ENCODE measurements at regions not wholly inside any gene's neighbourhood (a gene's known extent, or its start where the extent isn't known, plus 50 kb on each side); places are given as distances from the start of the nearest gene placed in this dataset.
A peak's percentile ranks its signal among the peaks of the same experiment; 100 is the strongest.

GRCh38 chr7:85474234-85474633 lies 287.4 kb upstream of the SEMA3D start:
- no peak for DNase-seq (ENCODE audit: extremely low read depth, low read depth)
- TF ChIP-seq, protein P1, sequence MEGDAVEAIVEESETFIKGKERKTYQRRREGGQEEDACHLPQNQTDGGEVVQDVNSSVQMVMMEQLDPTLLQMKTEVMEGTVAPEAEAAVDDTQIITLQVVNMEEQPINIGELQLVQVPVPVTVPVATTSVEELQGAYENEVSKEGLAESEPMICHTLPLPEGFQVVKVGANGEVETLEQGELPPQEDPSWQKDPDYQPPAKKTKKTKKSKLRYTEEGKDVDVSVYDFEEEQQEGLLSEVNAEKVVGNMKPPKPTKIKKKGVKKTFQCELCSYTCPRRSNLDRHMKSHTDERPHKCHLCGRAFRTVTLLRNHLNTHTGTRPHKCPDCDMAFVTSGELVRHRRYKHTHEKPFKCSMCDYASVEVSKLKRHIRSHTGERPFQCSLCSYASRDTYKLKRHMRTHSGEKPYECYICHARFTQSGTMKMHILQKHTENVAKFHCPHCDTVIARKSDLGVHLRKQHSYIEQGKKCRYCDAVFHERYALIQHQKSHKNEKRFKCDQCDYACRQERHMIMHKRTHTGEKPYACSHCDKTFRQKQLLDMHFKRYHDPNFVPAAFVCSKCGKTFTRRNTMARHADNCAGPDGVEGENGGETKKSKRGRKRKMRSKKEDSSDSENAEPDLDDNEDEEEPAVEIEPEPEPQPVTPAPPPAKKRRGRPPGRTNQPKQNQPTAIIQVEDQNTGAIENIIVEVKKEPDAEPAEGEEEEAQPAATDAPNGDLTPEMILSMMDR (IDR thresholded peaks at IDR 0.05; ENCODE audit: low read depth, low read length) = no peak

- no peak for DNase-seq (ENCODE audit: extremely low read depth, low read depth)
- TF ChIP-seq, protein P1 (IDR thresholded peaks at IDR 0.05; ENCODE audit: low read depth, low read length) = no peak
Observed at GRCh38 chr7:85471740-85472139, 284.9 kb upstream of the SEMA3D start.

DNA sequence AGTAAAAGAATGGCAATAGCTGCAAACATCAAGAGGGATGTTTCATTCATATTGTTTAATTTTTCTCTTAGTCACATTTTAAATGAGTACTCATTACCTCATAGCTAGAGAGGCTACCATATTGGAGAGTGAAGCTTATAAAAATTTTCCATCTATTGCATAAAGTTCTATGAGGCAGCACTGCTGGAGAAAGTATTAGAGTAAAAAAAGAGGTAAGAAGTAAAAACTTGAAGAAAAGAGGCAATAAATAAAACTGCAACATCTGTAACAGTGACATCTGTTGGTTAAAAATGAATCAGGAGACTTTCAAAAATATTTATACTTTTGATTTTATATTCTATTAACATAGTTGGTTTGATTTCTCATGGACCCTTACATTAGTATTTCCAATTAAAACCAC lies 284.5 kb upstream of the SEMA3D start:
- no peak for DNase-seq (ENCODE audit: extremely low read depth, low read depth)
- TF ChIP-seq, protein P1 (IDR thresholded peaks at IDR 0.05; ENCODE audit: low read depth, low read length) = no peak

GRCh38 chr7:85469446-85470010 lies 282.7 kb upstream of the SEMA3D start:
- peak; percentile 47 for DNase-seq (ENCODE audit: extremely low read depth, low read depth)
- TF ChIP-seq, protein P1 (IDR thresholded peaks at IDR 0.05; ENCODE audit: low read depth, low read length) = no peak

- DNase-seq (ENCODE audit: extremely low read depth, low read depth) = no peak
- TF ChIP-seq, protein P1 (IDR thresholded peaks at IDR 0.05; ENCODE audit: low read depth, low read length) = no peak
Observed at GRCh38 chr7:85464042-85464651, 277.3 kb upstream of the SEMA3D start.

- DNase-seq (ENCODE audit: extremely low read depth, low read depth) = no peak
- TF ChIP-seq, protein P1 (IDR thresholded peaks at IDR 0.05; ENCODE audit: low read depth, low read length) = no peak
Observed at GRCh38 chr7:85462671-85463070, 275.8 kb upstream of the SEMA3D start.

DNA sequence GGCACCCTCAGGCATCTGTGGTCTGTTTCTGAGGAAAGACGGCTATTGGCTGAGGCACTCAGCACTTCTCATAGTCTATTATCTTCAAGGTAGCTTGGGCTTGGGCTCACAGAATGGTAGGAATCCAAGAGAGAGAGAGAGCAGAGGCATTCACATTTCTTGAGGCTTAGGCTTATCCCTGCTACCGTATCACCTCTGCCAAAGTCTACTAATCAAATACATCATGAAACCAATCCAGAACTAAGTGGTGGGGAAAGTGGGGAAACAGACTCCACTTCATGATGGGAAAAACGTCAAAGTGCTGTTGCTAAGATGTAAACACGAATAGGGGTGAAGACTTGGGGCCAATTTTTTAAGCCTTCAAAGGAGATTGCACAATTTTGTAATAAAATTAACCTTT lies 271.1 kb upstream of the SEMA3D start:
- DNase-seq (ENCODE audit: extremely low read depth, low read depth) = no peak
- TF ChIP-seq, protein P1 (IDR thresholded peaks at IDR 0.05; ENCODE audit: low read depth, low read length) = no peak

Measured in AG09319 (cell line).